Erythroblast (primary cell): ENCODE measurements at regions not wholly inside any gene's neighbourhood (a gene's known extent, or its start where the extent isn't known, plus 50 kb on each side); places are given as distances from the start of the nearest gene placed in this dataset.

Experiments used
- DNase-seq, 2 experiments: peaks; one replicate each; lab custom pipeline; 2025; lab: John Stamatoyannopoulos, UW
- GATA1 ChIP-seq: IDR thresholded peaks from 2 replicates; pipeline ENCODE4 v1.6.1; 2011; ENCODE audit warnings: low read depth, mild to moderate bottlenecking, control low read depth, low read length, moderate library complexity
- POLR2A ChIP-seq: IDR thresholded peaks from 2 replicates; pipeline ENCODE4 v1.6.1; 2011; ENCODE audit warnings: mild to moderate bottlenecking, low read length

DNA sequence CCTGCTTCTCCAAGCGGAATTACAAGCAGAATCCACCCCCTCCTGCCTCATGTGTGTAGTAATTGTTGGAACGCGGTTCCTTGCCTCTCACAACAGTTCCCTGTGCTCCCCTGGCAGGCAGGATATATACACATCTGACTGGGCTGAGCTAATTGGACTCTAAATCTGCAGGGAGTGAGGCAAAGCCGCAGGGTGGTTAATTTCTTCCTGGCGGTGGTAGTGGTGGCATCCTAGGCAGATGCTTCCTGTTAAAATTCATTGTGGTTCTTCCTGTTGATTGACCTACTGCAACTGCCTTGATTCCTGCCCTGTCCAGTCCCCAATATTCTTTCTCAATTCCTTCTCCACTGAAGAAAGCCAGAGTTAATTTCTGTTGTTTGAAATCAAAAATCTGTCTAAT is 202.9 kb upstream of the PROK2 start:
- no peak for TF ChIP-seq POLR2A
- TF ChIP-seq GATA1, result no peak
- no peak for DNase-seq

DNA sequence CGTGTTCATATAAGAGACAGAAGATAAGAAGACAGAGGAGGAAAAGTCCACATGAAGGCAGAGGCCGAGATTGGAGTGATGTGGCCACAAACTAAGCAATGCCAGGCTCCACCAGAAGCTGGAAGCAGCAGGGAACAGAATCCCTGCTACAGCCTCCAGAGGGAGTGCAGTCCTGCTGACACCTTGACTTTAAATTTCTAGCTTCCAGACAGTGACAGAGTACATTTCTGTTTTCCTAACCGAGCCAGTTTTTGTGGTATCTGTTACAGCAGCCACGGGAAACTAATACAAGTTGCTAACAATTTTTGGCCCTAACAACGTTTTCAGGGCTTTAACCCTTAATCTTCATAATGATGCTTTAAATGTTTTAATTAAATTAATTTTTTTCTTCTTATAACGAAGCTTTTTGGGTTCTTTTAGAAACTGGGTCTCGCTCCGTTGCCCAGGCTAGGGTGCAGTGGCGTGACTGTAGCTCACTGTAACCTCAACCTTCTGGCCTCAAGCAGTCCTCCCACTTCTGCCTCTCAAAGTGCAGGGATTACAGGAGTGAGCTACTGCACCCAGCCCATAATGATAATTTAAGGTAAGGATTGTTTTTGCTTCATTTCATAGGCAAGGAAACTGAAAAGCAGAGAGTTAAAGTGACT is 202.3 kb upstream of the PROK2 start:
- DNase-seq, result peak in 1 of 2 experiments; percentile 34
- TF ChIP-seq POLR2A (no peak), GATA1 (no peak)

DNA sequence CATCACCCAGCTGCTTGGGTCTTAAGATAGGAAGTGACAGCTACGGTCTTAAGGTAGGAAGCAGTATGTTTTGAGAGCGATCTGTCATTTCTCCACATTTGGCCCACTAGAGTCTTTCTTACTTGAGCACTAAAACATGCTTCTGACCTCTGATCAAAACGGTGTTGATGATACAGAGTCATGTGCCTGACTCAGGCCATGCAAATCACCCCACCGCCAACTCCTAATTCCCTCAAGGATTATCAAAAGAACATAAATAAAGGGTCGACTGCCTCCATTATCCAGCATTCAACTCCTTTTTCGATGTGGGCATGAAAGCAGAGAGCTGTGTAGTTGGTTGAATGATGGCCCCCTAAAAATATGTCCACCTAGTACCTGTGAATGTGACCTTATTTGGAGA is 201.7 kb upstream of the PROK2 start:
- TF ChIP-seq POLR2A, result no peak
- no peak for TF ChIP-seq GATA1
- DNase-seq, result no peak

DNA sequence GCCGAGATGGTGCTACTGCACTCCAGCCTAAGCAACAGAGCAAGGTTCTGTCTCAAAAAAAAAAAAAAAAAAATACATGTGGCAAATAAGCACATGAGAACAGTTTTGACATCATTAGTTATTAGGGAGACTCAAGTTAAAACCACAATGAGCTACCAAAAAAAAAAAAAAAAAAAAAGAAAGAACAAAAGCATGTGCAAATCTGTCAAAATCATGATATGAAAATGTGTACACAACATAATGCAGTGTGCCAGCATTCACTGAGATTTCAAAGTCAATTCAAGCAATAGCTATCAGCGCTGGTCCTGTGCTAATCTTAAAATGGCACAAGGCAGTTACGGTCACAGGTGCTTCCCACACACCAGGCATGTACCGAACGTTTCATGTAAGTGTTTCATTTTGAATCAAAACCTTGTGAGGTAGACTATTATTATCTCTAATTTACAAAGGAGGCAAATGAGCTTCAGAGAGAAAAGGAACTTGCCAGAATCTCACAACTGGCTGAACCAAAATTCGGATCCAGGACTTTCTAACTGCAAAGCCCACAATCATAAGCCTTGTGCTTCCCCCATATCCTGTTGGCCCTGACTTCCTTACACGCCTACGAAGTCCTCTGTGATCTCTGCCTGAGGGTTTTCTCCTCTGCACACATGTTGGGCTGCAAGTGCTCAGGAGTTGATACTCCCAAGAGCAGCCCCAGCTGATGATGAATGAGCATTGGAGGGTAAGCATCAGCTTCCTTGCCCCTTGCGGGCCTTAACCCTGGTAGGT is 200.1 kb upstream of the PROK2 start:
- TF ChIP-seq GATA1 (no peak), POLR2A (no peak)
- no peak for DNase-seq

DNA sequence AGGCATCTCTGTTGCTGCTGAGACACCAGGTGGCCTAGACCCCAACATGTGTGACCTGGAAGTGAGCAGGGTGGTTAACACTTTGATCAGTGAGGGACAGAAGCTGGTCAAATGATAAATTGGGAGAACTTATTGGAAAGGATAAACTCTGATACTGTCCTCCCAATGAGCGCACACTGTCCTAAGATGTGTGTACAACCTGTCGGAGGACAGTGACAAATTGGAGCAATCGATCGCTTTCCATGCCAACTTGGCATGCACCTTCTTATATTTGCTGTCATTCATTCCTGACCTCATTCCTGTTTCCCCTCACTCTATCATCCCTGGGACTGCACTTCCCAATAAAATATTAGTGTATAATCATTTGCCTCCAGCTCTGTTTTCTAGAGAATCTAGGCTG is 198.7 kb upstream of the PROK2 start:
- TF ChIP-seq GATA1 (no peak), POLR2A (no peak)
- DNase-seq, result no peak

DNA sequence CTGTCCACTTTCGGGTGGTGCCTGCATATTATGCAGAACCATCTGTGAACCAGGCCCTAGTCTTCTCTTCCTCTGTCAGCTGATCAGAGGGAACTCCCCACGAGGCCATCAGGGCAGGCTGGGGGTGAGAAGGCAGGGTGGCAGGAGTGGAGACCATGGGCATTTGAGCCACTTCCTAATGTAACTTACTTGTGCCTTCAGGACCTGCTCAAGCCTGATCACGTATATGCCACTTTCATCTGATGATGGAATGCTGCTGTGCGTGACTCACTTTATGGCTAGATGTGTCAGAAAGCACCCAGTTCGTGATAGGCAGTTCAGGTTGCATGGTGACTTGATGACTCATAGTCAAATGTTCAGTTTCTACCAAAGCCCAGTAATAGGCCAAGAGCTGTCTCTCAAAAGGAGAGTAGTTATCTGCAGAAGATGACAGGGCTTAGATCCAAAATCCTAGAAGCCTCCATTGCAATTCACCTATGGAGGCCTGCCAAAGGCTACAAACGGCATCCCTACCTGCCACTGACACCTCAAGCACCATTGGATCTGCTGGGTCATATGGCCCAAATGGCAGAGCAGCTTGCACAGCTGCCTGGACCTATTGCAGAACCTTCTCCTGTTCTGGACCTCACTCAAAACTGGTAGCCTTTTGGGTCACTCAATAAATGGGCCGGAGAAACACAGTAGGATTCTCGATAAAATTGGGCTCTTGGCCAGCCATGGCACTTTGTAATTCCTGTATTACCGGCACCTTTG is 197.7 kb upstream of the PROK2 start:
- DNase-seq, result peak; percentile 37 to 81

DNA sequence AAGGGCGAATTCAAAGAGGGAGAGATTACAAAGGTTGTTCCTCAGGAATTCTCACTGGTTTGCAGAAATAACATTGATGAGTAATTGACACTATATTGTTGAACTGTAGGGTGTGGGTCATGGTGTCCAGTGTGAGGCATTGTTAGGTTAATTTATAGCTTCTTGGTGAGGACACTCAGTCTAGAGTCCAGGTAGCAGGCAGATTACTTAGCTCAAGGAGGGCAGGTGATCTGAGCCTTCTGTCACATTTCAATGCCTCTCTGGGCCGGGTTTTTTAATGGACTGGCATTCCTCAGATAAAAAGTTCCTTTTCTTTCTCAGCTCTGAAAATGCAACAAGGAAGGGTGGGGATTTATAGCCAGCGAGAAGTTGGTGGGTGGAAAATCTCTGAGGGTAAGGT is 194.2 kb upstream of the PROK2 start:
- no peak for TF ChIP-seq GATA1
- TF ChIP-seq POLR2A, result no peak
- no peak for DNase-seq

DNA sequence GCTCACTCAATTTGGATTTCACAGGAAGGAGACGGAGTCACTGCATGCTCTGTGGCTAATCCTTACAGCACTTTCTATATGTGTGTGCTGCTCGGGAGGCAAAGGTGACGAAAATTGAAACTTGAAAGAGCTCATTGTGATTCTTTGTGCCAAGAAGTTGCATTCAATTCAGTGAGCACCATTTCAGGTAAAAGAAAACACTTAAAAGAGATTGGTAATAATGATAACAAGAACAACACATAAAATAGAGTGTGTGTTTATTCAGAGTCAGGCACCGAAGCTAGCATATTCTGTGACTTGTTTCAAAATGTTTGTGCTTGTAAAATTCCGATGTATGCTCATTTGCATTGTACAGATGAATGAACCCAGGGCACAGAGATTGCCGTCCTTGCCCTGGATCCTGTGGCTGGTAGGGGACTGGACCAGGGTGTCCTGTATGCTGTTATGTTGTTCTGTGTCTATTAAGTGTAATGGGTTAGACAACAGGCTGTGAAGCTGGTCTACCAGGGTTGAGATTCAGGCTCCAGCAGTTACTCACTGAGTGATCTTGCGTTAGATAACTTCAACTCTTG is 193.3 kb upstream of the PROK2 start:
- DNase-seq, result no peak
- TF ChIP-seq POLR2A (no peak), GATA1 (no peak)

DNA sequence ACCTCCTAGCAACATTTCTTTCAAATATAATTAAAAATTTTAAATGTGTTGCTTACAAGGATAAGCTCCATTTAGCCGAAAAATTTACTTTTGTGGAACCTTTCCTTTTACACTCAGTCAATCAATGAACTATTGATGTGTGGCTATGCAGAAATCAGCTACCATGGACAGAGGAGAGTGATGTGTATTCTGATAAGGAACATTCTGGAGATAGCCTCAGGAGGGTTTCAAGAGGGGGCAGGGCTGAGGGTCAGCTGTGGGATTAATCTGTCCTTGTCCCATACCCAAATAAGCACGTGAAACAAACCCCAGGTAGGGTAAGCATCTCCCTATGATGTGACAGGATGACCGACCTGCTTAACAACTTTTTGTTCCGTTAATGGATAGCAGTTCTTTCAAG is 192.6 kb upstream of the PROK2 start:
- TF ChIP-seq POLR2A (no peak), GATA1 (no peak)
- DNase-seq, result no peak

DNA sequence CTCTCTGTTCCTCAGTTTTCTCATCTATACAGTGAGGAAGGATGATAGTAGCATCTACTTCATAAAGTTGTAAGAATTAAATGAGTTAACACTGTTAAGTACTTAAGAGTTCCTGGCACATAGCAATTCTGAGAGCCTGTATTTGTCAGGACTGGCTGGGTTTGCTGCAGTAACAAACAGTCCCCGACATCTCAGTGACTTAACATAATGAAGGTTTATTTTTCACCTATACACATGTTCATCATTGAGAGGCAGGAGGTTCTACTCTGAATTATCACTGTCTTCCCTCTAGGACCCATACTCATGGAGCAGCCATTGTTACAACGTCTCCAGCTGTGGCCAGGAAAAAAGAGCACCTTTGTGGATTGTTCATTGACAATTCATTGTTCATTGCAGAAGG is 190.6 kb upstream of the PROK2 start:
- no peak for DNase-seq

DNA sequence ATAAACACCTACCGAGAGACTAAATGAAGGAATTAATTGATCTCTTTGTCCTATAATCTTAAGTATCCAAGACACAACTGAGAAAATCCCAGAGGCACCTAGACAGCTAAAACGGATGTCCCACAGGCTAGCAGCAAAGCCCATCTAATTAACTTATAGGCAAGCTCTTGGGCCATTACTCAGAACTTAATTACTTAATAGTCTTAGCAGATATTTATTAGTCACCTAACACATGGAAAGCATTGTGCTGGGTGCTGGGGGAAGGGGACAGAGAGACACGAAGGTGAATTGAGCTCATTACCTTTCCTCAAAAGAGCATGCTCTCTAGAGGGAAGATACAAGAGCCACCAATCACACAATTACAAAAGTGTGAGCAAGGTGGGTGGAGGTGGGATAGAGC is 189.8 kb upstream of the PROK2 start:
- TF ChIP-seq GATA1 (no peak), POLR2A (no peak)
- no peak for DNase-seq

More for the DNA sequence above, 190.6 kb upstream of the PROK2 start:
- TF ChIP-seq POLR2A (no peak), GATA1 (no peak)

DNA sequence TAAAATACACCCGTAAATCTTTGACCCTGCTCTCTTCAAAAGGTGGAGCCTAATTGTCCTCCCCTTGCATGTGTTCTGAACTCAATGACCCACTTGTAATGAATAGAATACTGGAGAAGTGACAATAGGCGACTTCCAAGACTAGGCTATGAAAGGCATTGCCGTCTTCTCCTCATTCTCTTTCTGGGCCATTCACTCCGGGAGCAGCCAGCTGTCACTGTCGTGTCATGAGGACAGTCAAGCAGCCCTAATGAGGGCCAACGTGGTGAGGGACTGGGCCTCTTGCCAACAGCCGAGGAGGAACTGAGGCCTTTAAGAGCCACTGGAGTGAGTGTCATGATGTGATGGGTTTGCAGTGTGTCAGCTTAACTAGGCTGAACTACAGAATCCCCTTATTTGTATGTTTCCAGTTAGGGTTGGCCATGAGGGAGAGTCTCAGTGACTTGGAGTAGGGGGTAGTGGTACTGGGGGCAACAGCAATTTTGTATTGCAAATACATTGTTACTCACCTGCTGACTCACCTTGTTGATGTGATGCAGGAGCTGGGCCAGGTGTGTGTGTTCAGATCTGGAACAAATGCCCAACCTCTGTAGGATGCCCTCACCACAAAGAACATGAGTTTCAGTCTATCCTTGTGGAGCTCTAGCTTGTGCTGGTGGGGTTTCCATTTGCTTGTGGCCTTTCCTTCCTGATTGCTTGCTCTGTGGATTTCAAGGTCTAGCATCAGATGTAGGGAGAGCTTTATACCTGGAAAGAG is 188.5 kb upstream of the PROK2 start:
- TF ChIP-seq GATA1 (no peak), POLR2A (no peak)
- no peak for DNase-seq

DNA sequence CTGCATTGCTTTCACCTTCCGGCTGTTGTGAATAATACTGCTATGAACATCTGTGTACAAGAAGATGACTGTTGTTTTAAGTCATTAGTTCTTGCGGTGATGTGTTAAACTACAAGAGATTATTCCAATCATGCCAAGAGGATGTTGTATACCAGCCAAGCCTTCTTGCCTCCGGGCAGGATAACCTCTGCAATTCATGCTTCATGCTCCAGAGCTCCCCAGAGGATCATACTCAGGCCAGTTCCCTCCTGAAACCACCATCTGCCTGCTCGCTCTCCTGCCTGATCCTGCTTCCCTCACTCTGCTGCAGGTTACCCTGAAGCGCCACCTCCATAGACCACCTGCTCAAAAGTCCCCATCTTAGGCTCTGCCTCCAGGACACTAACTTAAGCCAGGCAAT is 187.1 kb upstream of the PROK2 start:
- no peak for DNase-seq
- TF ChIP-seq POLR2A (no peak), GATA1 (no peak)
